Upper lobe of left lung (tissue), 6 donors: ENCODE measurements at regions not wholly inside any gene's neighbourhood (a gene's known extent, or its start where the extent isn't known, plus 50 kb on each side); places are given as distances from the start of the nearest gene placed in this dataset.

Experiments
- ATAC-seq, 2 donors: fragments of 200-7000 bp; cut with Tn5 transposase; one replicate each; pipeline ENCODE4 v1.9.1; 2022; ENCODE audit warnings: mild to moderate bottlenecking in 2 of 2, moderate library complexity in 2 of 2; ENCODE audit not compliant: low FRiP score in 2 of 2
- DNase-seq, 2 donors: peaks; one replicate each; pipeline ENCODE4 v3.0.0-alpha.2; 2019 to 2020
- H3K27ac ChIP-seq, 4 donors: fragments of 200-600 bp; sonication (generic); one replicate each; pipeline ENCODE4 v1.5.1; 2016 to 2019
- H3K27me3 ChIP-seq, 4 donors: fragments of 200-600 bp; sonication (generic); one replicate each; pipeline ENCODE4 v1.5.1; 2017 to 2019
- H3K36me3 ChIP-seq, 4 donors: fragments of 200-600 bp; sonication (generic); one replicate each; pipeline ENCODE4 v1.5.1; 2016 to 2019
- H3K4me1 ChIP-seq, 4 donors: fragments of 200-600 bp; sonication (generic); one replicate each; pipeline ENCODE4 v1.5.1; 2018 to 2019
- H3K4me3 ChIP-seq, 4 donors: fragments of 200-600 bp; sonication (generic); one replicate each; pipeline ENCODE4 v1.5.1; 2017 to 2019; ENCODE audit warnings: mild to moderate bottlenecking in 2 of 4, moderate library complexity in 1 of 4
- H3K9me3 ChIP-seq, 4 donors: fragments of 200-600 bp; sonication (generic); one replicate each; pipeline ENCODE4 v1.5.1; 2018 to 2019
- EP300 ChIP-seq, 4 donors: sonication (generic); formaldehyde crosslinking; IDR thresholded peaks; one replicate each; pipeline ENCODE4 v1.5.1; 2017; ENCODE audit warnings: antibody characterized with exemption in 4 of 4, control low read depth in 2 of 4
- POLR2A ChIP-seq, 4 donors: fragments of 450-650 bp; IDR thresholded peaks; one replicate each; pipeline ENCODE4 v1.5.1; 2016 to 2017; ENCODE audit warnings: antibody characterized with exemption in 4 of 4, mild to moderate bottlenecking in 2 of 4
- POLR2AphosphoS5 ChIP-seq, 2 donors: sonication (generic); formaldehyde crosslinking; IDR thresholded peaks; one replicate each; pipeline ENCODE4 v1.5.1; 2017; ENCODE audit warnings: antibody characterized with exemption in 2 of 2
- WGBS, 2 donors: methylation state at CpG; one replicate each; pipeline ENCODE4 v1.1.5; 2017 to 2018; 5-methylcytosine and 5-hydroxymethylcytosine counted together
- TF ChIP-seq, protein P1 (sequence below), 6 experiments: fragments of 450-650 bp in 4 of 6; fragments of 200-600 bp in 2 of 6; sonication (generic) in 2 of 6; IDR thresholded peaks; one replicate each; pipeline ENCODE4 v1.5.1; 2016 to 2019; ENCODE audit warnings: antibody characterized with exemption in 6 of 6
- donor health status: DM: no; HTN: no; CAD: no; lungs with moderate emphysema.
- donor health status: DM: no; HTN: yes; CAD: no; lungs with severe emphysema.

- Histone ChIP-seq H3K9me3 (no peaks in the 10 kb centered on the region), H3K4me1 (peaks cover 0 to 17% (median 6%) of the 10 kb centered on the region in 4 donors), H3K27me3 (no peaks in the 10 kb centered on the region), H3K27ac (no peak overlapping the region), H3K4me3 (no peak overlapping the region), H3K36me3 (no peaks in the 10 kb centered on the region)
- ATAC-seq (no peak), DNase-seq (peak in 1 of 2 donors; percentile 5)
- 77 to 85% methylated on average over 7 of the region's 7 CpGs for WGBS, 2 donors
- TF ChIP-seq EP300 (IDR thresholded peaks at IDR 0.05) (no peak), POLR2A (IDR thresholded peaks at IDR 0.05) (no peak), POLR2AphosphoS5 (IDR thresholded peaks at IDR 0.05) (no peak)
- TF ChIP-seq, protein P1, sequence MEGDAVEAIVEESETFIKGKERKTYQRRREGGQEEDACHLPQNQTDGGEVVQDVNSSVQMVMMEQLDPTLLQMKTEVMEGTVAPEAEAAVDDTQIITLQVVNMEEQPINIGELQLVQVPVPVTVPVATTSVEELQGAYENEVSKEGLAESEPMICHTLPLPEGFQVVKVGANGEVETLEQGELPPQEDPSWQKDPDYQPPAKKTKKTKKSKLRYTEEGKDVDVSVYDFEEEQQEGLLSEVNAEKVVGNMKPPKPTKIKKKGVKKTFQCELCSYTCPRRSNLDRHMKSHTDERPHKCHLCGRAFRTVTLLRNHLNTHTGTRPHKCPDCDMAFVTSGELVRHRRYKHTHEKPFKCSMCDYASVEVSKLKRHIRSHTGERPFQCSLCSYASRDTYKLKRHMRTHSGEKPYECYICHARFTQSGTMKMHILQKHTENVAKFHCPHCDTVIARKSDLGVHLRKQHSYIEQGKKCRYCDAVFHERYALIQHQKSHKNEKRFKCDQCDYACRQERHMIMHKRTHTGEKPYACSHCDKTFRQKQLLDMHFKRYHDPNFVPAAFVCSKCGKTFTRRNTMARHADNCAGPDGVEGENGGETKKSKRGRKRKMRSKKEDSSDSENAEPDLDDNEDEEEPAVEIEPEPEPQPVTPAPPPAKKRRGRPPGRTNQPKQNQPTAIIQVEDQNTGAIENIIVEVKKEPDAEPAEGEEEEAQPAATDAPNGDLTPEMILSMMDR (IDR thresholded peaks at IDR 0.05): no peak
Observed at GRCh38 chr14:56002342-56002741, 115.9 kb upstream of the PELI2 start.

- DNase-seq (no peak), ATAC-seq (no peak)
- WGBS, 2 donors: 73 to 83% methylated on average over 11 of the region's 11 CpGs
- H3K9me3 ChIP-seq: no peaks in the 10 kb centered on the region
- no peaks in the 10 kb centered on the region for H3K36me3 ChIP-seq
- H3K27me3 ChIP-seq: no peaks in the 10 kb centered on the region
- TF ChIP-seq POLR2A (IDR thresholded peaks at IDR 0.05): no peak
- no peak for TF ChIP-seq POLR2AphosphoS5 (IDR thresholded peaks at IDR 0.05)
- no peak for TF ChIP-seq EP300 (IDR thresholded peaks at IDR 0.05)
- TF ChIP-seq, protein P1 (IDR thresholded peaks at IDR 0.05): no peak
- H3K4me3 ChIP-seq: no peak overlapping the region
- peaks cover 0 to 17% (median 6%) of the 10 kb centered on the region in 4 donors for H3K4me1 ChIP-seq
- no peak overlapping the region for H3K27ac ChIP-seq
Observed at GRCh38 chr14:56002876-56003625, 115.2 kb upstream of the PELI2 start.

DNA sequence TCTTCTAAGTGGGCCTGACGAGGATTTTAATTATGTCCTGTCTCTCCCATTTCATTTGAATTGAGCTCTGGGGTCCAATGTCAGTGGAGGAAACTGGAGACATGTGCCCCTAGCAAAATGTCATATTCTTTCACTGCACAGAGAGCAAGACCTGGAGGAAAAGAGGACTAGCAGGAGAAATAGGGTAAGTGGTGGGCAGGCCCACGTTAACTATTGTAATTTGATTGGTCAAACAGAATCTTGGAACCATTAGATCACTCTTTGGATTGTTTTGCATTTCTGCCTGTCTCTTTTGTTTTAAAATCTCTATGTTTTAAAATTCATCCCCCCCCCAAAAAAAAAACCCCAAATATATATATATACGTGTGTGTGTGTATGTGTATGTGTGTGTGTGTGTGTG, 113.9 kb upstream of the PELI2 start:
- Histone ChIP-seq H3K9me3 (no peaks in the 10 kb centered on the region), H3K4me1 (peaks cover 0 to 17% (median 6%) of the 10 kb centered on the region in 4 donors), H3K36me3 (no peaks in the 10 kb centered on the region), H3K27ac (no peak overlapping the region), H3K27me3 (no peaks in the 10 kb centered on the region), H3K4me3 (no peak overlapping the region)
- TF ChIP-seq EP300 (IDR thresholded peaks at IDR 0.05) (no peak), POLR2A (IDR thresholded peaks at IDR 0.05) (no peak), POLR2AphosphoS5 (IDR thresholded peaks at IDR 0.05) (no peak)
- TF ChIP-seq, protein P1 (IDR thresholded peaks at IDR 0.05): no peak
- DNase-seq: no peak
- WGBS, 2 donors: 57 to 59% methylated on average over 3 of the region's 3 CpGs
- ATAC-seq: no peak

- TF ChIP-seq POLR2A (IDR thresholded peaks at IDR 0.05): no peak
- TF ChIP-seq, protein P1 (IDR thresholded peaks at IDR 0.05): no peak
- no peak for TF ChIP-seq EP300 (IDR thresholded peaks at IDR 0.05)
- TF ChIP-seq POLR2AphosphoS5 (IDR thresholded peaks at IDR 0.05): no peak
- Histone ChIP-seq H3K27me3 (no peaks in the 10 kb centered on the region), H3K4me3 (peak overlapping the region in 3 of 4 donors; percentile 10 to 21 (median 19)), H3K36me3 (no peaks in the 10 kb centered on the region), H3K4me1 (peaks cover 0 to 17% (median 6%) of the 10 kb centered on the region in 4 donors), H3K27ac (peak overlapping the region in 1 of 4 donors; percentile 23), H3K9me3 (no peaks in the 10 kb centered on the region)
- WGBS, 2 donors: 19 to 37% methylated on average over 14 of the region's 14 CpGs
- ATAC-seq (peak; percentile 81 to 83), DNase-seq (peak in 1 of 2 donors; percentile 45)
Observed at GRCh38 chr14:56004786-56005185, 113.4 kb upstream of the PELI2 start.
